HCT116 (cell line): ENCODE measurements at regions not wholly inside any gene's neighbourhood (a gene's known extent, or its start where the extent isn't known, plus 50 kb on each side); places are given as distances from the start of the nearest gene placed in this dataset.

Experiments
- ATAC-seq: fragments of 200-7000 bp; cut with Tn5 transposase; 2 replicates; pipeline ENCODE4 v1.9.1; 2020; ENCODE audit warnings: mild to moderate bottlenecking, moderate library complexity
- BruUV-seq: library from RNA; stranded (reverse); fragments of 400-500 nt; replicated peaks from 2 replicates; lab custom pipeline; 2021; lab: Mats Ljungman, UMichigan
- CTCF ChIA-PET: fragments of 300-600 bp; sonication (Branson Sonifier 250); formaldehyde crosslinking; loops from one replicate; lab custom pipeline; 2021; ENCODE audit warnings: antibody characterized with exemption; lab: Charles Lee
- POLR2A ChIA-PET: fragments of 300-600, 350-600 bp; sonication (Branson Sonifier 250); formaldehyde crosslinking; loops from one replicate; lab custom pipeline; 2021; ENCODE audit warnings: antibody characterized with exemption; lab: Charles Lee
- RAD21 ChIA-PET, 2 experiments: fragments of 300-600 bp; sonication (Branson Sonifier 250); formaldehyde crosslinking; loops; one replicate each; lab custom pipeline; 2023; ENCODE audit warnings: low total read pairs in 2 of 2; ENCODE audit not compliant: uncharacterized antibody in 2 of 2, unreplicated experiment in 2 of 2, low non-redundant PET in 1 of 2; lab: Charles Lee
- DNase-seq: peaks from one replicate; pipeline ENCODE4 v3.0.0-alpha.2; 2010; ENCODE audit warnings: low read depth, low spot score
- H2AFZ ChIP-seq: fragments of 200-600 bp; shearing (Covaris generic), sonication (generic); 2 replicates; pipeline ENCODE4 v1.6.1; 2017; ENCODE audit warnings: low read depth, mixed run types, mixed read lengths, antibody characterized with exemption, low read length; ENCODE audit not compliant: poor library complexity, severe bottlenecking
- H3K27ac ChIP-seq: 2 replicates; pipeline ENCODE4 v1.5.1; 2012; ENCODE audit warnings: low read depth, low read length
- H3K27me3 ChIP-seq: fragments of 200-600 bp; sonication (generic); 2 replicates; pipeline ENCODE4 v1.6.1; 2016; ENCODE audit warnings: mixed run types, low read length, mixed read lengths; ENCODE audit not compliant: insufficient read depth
- H3K36me3 ChIP-seq, 2 experiments: fragments of 200-500 bp in 1 of 2; fragments of 200-600 bp in 1 of 2; sonication (Bioruptor generic) in 1 of 2; sonication (generic) in 1 of 2; 2 replicates each; pipeline versions ENCODE4 v1.5.1 to v1.6.1; 2014 to 2016; ENCODE audit warnings: low read length in 2 of 2, inconsistent platforms in 1 of 2, mixed read lengths in 1 of 2, mixed run types in 1 of 2; ENCODE audit not compliant: insufficient read depth in 2 of 2, control insufficient read depth in 1 of 2
- H3K4me1 ChIP-seq, 2 experiments: fragments of 200-600 bp in 1 of 2; sonication (generic) in 1 of 2; 2 replicates each; pipeline versions ENCODE4 v1.5.1 to v1.6.1; 2012 to 2017; ENCODE audit warnings: low read length in 2 of 2, inconsistent platforms in 1 of 2, mild to moderate bottlenecking in 1 of 2, mixed read lengths in 1 of 2, mixed run types in 1 of 2, moderate library complexity in 1 of 2; ENCODE audit not compliant: insufficient read depth in 2 of 2, control insufficient read depth in 1 of 2
- H3K4me2 ChIP-seq: fragments of 200-600 bp; sonication (generic); 2 replicates; pipeline ENCODE4 v1.6.1; 2017; ENCODE audit warnings: mixed run types, low read length, mixed read lengths
- H3K4me3 ChIP-seq, 2 experiments: fragments of 200-600 bp in 1 of 2; sonication (generic) in 1 of 2; replicated peaks in 1 of 2; 2 replicates each; pipeline ENCODE4 v1.5.1; 2011 to 2016; ENCODE audit warnings: low read length in 2 of 2, control low read depth in 1 of 2, low read depth in 1 of 2, mild to moderate bottlenecking in 1 of 2, mixed read lengths in 1 of 2, mixed run types in 1 of 2
- H3K79me2 ChIP-seq: fragments of 200-600 bp; sonication (generic); 2 replicates; pipeline ENCODE4 v1.6.1; 2017; ENCODE audit warnings: mild to moderate bottlenecking, mixed run types, low read length, moderate library complexity, mixed read lengths; ENCODE audit not compliant: insufficient read depth
- H3K9ac ChIP-seq: fragments of 200-600 bp; sonication (generic); 2 replicates; pipeline ENCODE4 v1.6.1; 2016; ENCODE audit warnings: low read length, mixed read lengths
- H3K9me2 ChIP-seq: fragments of 200-600 bp; sonication (generic), shearing (Covaris generic); 2 replicates; pipeline ENCODE4 v1.6.1; 2017; ENCODE audit warnings: mixed run types, mild to moderate bottlenecking, moderate library complexity; ENCODE audit not compliant: insufficient read depth
- H3K9me3 ChIP-seq, 2 experiments: fragments of 200-500 bp in 1 of 2; fragments of 200-600 bp in 1 of 2; sonication (Bioruptor generic) in 1 of 2; sonication (generic) in 1 of 2; 2 replicates each; pipeline ENCODE4 v1.6.1; 2014 to 2017; ENCODE audit warnings: low read length in 2 of 2, mixed read lengths in 2 of 2, inconsistent platforms in 1 of 2, low read depth in 1 of 2, mild to moderate bottlenecking in 1 of 2, mixed run types in 1 of 2, moderate library complexity in 1 of 2; ENCODE audit not compliant: control insufficient read depth in 1 of 2, insufficient read depth in 1 of 2
- H4K20me1 ChIP-seq: fragments of 200-600 bp; sonication (generic), shearing (Covaris generic); 2 replicates; pipeline ENCODE4 v1.6.1; 2017; ENCODE audit warnings: mixed run types, mild to moderate bottlenecking, moderate library complexity; ENCODE audit not compliant: insufficient read depth
- CTCF ChIP-seq, 3 experiments: fragments of 200-600 bp in 1 of 3; sonication (generic) in 1 of 3; IDR thresholded peaks in 2 of 3; conservative IDR thresholded peaks in 1 of 3; 2 replicates each; pipeline ENCODE4 v1.5.1; 2012 to 2017; ENCODE audit warnings: low read depth in 2 of 3, low read length in 2 of 3, antibody characterized with exemption in 1 of 3, borderline replicate concordance in 1 of 3, control low read depth in 1 of 3, mild to moderate bottlenecking in 1 of 3, mixed read lengths in 1 of 3, mixed run types in 1 of 3, moderate library complexity in 1 of 3; ENCODE audit not compliant: insufficient read depth in 1 of 3
- EGR1 ChIP-seq: IDR thresholded peaks from 2 replicates; pipeline ENCODE4 v1.6.1; 2012; ENCODE audit warnings: low read depth
- EZH2phosphoT487 ChIP-seq: fragments of 200-600 bp; IDR thresholded peaks from 2 replicates; pipeline ENCODE4 v1.6.1; 2018; ENCODE audit warnings: antibody characterized with exemption, borderline replicate concordance
- POLR2A ChIP-seq: IDR thresholded peaks from 2 replicates; pipeline ENCODE4 v1.7.0; 2011; ENCODE audit warnings: borderline replicate concordance; ENCODE audit not compliant: insufficient read depth, insufficient read length; ENCODE audit errors: extremely low read depth
- POLR2AphosphoS5 ChIP-seq: IDR thresholded peaks from 2 replicates; pipeline ENCODE4 v1.6.1; 2011; ENCODE audit warnings: mild to moderate bottlenecking, low read depth, low read length, moderate library complexity
- YY1 ChIP-seq: IDR thresholded peaks from 2 replicates; pipeline ENCODE4 v1.6.1; 2011; ENCODE audit warnings: low read length, low read depth, moderate library complexity, mild to moderate bottlenecking; ENCODE audit not compliant: insufficient replicate concordance; ENCODE audit errors: extremely low read depth
- intact Hi-C: fragments of 100-400 bp; cut with micrococcal nuclease; formaldehyde crosslinking; loops from 2 replicates; pipeline ENCODE4 v1.10.0; 2022
- TF ChIP-seq, protein P1 (sequence below): IDR thresholded peaks from 2 replicates; pipeline ENCODE4 v1.6.1; 2012
- TF ChIP-seq, protein P2 (sequence below): IDR thresholded peaks from 2 replicates; pipeline ENCODE4 v1.6.1; 2011; ENCODE audit warnings: mild to moderate bottlenecking, low read length, moderate library complexity; ENCODE audit not compliant: insufficient replicate concordance; ENCODE audit errors: extremely low read depth

DNA sequence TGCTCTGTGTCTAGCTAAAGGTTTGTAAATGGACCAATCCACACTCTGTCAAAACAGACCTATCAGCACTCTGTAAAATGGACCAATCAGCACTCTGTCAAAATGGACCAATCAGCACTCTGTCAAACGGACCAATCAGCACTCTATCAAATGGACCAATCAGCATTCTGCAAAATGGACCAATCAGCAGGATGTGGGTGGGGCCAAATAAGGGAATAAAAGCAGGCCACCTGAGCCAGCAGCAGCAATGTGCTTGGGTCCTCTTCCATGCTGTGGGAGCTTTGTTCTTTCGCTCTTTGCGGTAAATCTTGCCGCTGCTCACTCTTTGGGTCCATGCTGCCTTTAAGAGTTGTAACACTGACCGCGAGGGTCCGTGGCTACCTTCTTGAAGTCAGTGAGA is 740.5 kb upstream of the POM121L12 start:
- ChIA-PET CTCF (no interaction called here), RAD21 (no interaction called here), POLR2A (no interaction called here)
- no peaks in the 10 kb centered on the region for H3K27me3 ChIP-seq
- H3K9me3 ChIP-seq, result peaks cover 2 to 16% of the 10 kb centered on the region in 2 experiments; a peak in 2 of 4 replicates
- no peak overlapping the region for H3K9ac ChIP-seq
- no peaks in the 10 kb centered on the region for H3K36me3 ChIP-seq
- DNase-seq, result no peak
- H4K20me1 ChIP-seq, result no peaks in the 10 kb centered on the region
- TF ChIP-seq POLR2A, result no peak
- no peak for TF ChIP-seq POLR2AphosphoS5
- TF ChIP-seq, protein P1, sequence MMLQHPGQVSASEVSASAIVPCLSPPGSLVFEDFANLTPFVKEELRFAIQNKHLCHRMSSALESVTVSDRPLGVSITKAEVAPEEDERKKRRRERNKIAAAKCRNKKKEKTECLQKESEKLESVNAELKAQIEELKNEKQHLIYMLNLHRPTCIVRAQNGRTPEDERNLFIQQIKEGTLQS, result no peak
- no peak overlapping the region for H3K4me2 ChIP-seq
- no peak overlapping the region for H3K4me3 ChIP-seq
- no peak overlapping the region for H2AFZ ChIP-seq
- intact Hi-C loops, result no loop called here
- H3K27ac ChIP-seq, result no peak overlapping the region
- ATAC-seq, result no peak
- no peaks in the 10 kb centered on the region for H3K9me2 ChIP-seq
- no peaks in the 10 kb centered on the region for H3K4me1 ChIP-seq
- H3K79me2 ChIP-seq, result no peaks in the 10 kb centered on the region
- BruUV-seq, result no TSS peak

DNA sequence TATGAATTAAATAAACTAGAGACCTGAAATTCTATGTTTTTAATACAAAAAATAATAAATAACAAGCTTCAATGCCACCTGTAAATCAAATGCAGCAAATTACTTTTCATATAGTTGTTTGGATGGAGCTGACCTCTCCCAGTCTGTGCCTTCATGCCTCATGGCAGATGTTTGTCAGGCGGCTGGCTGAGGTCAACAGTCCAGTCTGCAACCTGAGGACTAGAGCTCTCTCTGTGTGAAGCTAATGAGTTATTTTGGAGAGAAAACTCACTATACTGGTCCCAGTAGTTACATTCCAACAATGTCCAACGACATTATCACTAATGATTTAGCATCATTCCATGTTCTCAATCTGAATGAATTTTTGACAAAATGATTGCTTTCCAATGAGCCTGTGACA is 746.2 kb upstream of the POM121L12 start:
- Histone ChIP-seq H3K79me2 (no peaks in the 10 kb centered on the region), H3K4me1 (no peaks in the 10 kb centered on the region), H3K4me3 (no peak overlapping the region), H2AFZ (no peak overlapping the region), H3K27ac (no peak overlapping the region), H3K36me3 (no peaks in the 10 kb centered on the region), H3K9ac (no peak overlapping the region), H3K9me2 (no peaks in the 10 kb centered on the region), H3K9me3 (peaks cover 3 to 27% of the 10 kb centered on the region in 2 experiments; a peak in 2 of 4 replicates), H3K4me2 (no peak overlapping the region), H3K27me3 (no peaks in the 10 kb centered on the region), H4K20me1 (no peaks in the 10 kb centered on the region)
- CTCF ChIA-PET, result no interaction called here
- no TSS peak for BruUV-seq
- ATAC-seq, result no peak
- no peak for DNase-seq
- RAD21 ChIA-PET, result no interaction called here
- POLR2A ChIA-PET, result no interaction called here
- intact Hi-C loops, result no loop called here
- no peak for TF ChIP-seq EZH2phosphoT487
- no peak for TF ChIP-seq CTCF (IDR thresholded peaks at IDR 0.05 in 2 of 3, conservative IDR thresholded peaks at IDR 0.05 in 1 of 3; ENCODE audit: borderline replicate concordance in 1 of 3, insufficient read depth in 1 of 3, low read depth in 2 of 3, low read length in 2 of 3)
- TF ChIP-seq YY1, result no peak
- no peak for TF ChIP-seq EGR1
- TF ChIP-seq, protein P2, sequence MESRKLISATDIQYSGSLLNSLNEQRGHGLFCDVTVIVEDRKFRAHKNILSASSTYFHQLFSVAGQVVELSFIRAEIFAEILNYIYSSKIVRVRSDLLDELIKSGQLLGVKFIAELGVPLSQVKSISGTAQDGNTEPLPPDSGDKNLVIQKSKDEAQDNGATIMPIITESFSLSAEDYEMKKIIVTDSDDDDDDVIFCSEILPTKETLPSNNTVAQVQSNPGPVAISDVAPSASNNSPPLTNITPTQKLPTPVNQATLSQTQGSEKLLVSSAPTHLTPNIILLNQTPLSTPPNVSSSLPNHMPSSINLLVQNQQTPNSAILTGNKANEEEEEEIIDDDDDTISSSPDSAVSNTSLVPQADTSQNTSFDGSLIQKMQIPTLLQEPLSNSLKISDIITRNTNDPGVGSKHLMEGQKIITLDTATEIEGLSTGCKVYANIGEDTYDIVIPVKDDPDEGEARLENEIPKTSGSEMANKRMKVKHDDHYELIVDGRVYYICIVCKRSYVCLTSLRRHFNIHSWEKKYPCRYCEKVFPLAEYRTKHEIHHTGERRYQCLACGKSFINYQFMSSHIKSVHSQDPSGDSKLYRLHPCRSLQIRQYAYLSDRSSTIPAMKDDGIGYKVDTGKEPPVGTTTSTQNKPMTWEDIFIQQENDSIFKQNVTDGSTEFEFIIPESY, result no peak
